Erythroblast (primary cell): ENCODE measurements at regions not wholly inside any gene's neighbourhood (a gene's known extent, or its start where the extent isn't known, plus 50 kb on each side); places are given as distances from the start of the nearest gene placed in this dataset.

ENCODE experiments used
- GATA1 ChIP-seq: IDR thresholded peaks from 2 replicates; pipeline ENCODE4 v1.6.1; 2011; ENCODE audit warnings: low read depth, mild to moderate bottlenecking, control low read depth, low read length, moderate library complexity
- POLR2A ChIP-seq: IDR thresholded peaks from 2 replicates; pipeline ENCODE4 v1.6.1; 2011; ENCODE audit warnings: mild to moderate bottlenecking, low read length

GRCh38 chr2:181806039-181806392 lies 85.5 kb upstream of the ITPRID2 start:
- TF ChIP-seq POLR2A (no peak), GATA1 (no peak)
